ENCODE measurements at regions not wholly inside any gene's neighbourhood (a gene's known extent, or its start where the extent isn't known, plus 50 kb on each side); places are given as distances from the start of the nearest gene placed in this dataset.
"Not testable (repeated sequence)": the region's sequence is repeated elsewhere in the genome, so short reads cannot be mapped to it uniquely, and the experiment has no call there.

GRCh38 chr3:153783741-153784480 is 337.3 kb upstream of the ARHGEF26 start:
- no peak for DNase-seq
- TF ChIP-seq GATA1 (IDR thresholded peaks at IDR 0.05; ENCODE audit: low read depth, low read length): no peak

DNA sequence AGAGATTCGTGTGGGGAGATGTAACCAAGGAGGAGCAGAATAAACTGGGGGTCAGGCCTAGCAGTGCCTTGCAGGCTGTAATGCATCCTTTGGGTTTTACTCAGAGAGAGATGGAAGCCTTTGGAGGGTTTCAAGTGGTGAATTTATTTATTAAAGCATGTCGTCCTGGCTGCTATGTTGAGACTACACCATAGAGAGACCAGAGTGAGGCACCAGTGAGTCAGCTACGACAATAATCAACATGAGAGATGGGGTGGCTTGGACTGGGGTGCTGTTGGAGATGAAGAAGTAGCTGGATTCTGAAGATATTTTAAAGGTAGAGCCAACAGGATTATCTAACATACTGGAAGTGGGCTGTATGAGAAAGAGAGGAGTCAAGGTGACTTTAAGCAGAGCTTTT is 335.3 kb upstream of the ARHGEF26 start:
- DNase-seq: no peak
- TF ChIP-seq GATA1 (IDR thresholded peaks at IDR 0.05; ENCODE audit: low read depth, low read length): no peak
- TF ChIP-seq POLR2A (IDR thresholded peaks at IDR 0.05; ENCODE audit: low read length): no peak

- no peak for TF ChIP-seq POLR2A (IDR thresholded peaks at IDR 0.05; ENCODE audit: low read length)
- no peak for TF ChIP-seq GATA1 (IDR thresholded peaks at IDR 0.05; ENCODE audit: low read depth, low read length)
- no peak for DNase-seq
These were observed 331.8 kb upstream of the ARHGEF26 start for GRCh38 chr3:153789380-153789779.

- DNase-seq: not testable (repeated sequence)
These were observed 324.1 kb upstream of the ARHGEF26 start for GRCh38 chr3:153797056-153797455.

DNA sequence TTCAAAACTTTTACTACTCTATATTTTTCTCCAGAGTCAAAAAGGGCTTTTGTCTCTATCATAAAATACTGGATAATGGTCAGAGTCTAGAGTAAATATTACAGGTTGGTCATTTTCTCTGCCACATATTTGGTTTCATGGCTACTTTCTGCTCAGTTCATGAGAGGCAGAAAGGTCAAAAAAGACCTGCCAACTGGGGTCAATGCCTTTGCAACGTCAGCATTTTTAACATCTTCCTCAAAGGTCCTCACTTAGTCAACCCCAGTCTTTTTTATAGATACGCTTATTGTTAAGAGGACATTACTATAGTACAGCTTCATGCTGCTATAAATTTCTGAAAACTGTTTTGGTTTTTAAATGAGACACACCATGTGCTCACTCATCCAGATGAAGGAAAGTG is 312.1 kb upstream of the ARHGEF26 start:
- no peak for DNase-seq
- TF ChIP-seq POLR2A (IDR thresholded peaks at IDR 0.05; ENCODE audit: low read length) (no peak), GATA1 (IDR thresholded peaks at IDR 0.05; ENCODE audit: low read depth, low read length) (no peak)

- DNase-seq: no peak
- no peak for TF ChIP-seq POLR2A (IDR thresholded peaks at IDR 0.05; ENCODE audit: low read length)
- TF ChIP-seq GATA1 (IDR thresholded peaks at IDR 0.05; ENCODE audit: low read depth, low read length): no peak
These were observed 302.9 kb upstream of the ARHGEF26 start for GRCh38 chr3:153818338-153818737.

DNA sequence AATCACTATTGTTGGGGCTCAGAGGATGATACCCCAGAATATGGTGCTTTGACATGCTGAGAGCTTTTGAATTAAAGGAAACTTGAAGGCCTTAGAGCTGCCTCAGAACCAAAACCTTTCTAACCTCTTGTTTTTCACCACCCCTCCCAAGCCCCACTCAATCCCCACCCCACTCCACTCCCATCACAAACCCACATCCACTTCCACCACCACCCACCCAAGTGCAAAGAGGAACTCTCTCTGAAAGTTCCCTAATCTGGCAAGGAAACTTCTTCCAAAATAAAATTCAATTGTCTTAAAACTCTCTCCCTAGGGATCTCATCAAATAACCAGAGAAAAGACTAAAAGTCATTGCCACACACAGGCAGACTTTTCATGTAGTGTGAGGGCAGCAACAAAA is 301.2 kb upstream of the ARHGEF26 start:
- no peak for DNase-seq
- TF ChIP-seq GATA1 (IDR thresholded peaks at IDR 0.05; ENCODE audit: low read depth, low read length) (no peak), POLR2A (IDR thresholded peaks at IDR 0.05; ENCODE audit: low read length) (no peak)

- not testable (repeated sequence) for DNase-seq
These were observed 292.8 kb upstream of the ARHGEF26 start for GRCh38 chr3:153828346-153828745.

DNA sequence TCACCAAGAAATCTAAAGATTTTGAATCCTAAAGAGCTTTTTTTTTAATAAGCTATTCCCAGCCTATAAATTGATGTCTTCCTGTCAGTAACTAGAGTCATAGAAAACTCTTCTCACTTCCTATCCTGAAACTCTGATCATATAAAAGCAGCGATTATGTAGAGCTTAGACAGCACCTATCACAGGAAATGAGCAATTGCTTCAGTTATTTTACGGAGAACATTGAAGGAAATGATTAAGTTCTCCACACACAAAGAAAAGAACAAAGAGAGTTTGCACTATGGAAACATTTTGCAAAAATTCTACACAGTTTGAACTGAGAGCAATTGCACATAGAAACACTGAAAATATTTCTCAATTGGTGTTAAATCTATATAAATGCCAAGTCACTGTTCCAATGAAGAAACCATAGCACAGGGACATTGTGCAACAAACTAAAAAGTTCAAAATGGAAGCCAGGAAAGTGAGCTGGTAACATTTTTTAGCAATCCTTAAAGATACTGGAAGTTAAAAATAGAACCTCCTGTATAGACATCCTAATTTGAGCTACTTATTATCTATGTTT is 291.5 kb upstream of the ARHGEF26 start:
- no peak for DNase-seq

GRCh38 chr3:153830552-153830951 is 290.6 kb upstream of the ARHGEF26 start:
- TF ChIP-seq POLR2A (IDR thresholded peaks at IDR 0.05; ENCODE audit: low read length): no peak
- no peak for TF ChIP-seq GATA1 (IDR thresholded peaks at IDR 0.05; ENCODE audit: low read depth, low read length)
- DNase-seq: no peak

More for the DNA sequence above, 291.5 kb upstream of the ARHGEF26 start:
- TF ChIP-seq POLR2A (IDR thresholded peaks at IDR 0.05; ENCODE audit: low read length) (no peak), GATA1 (IDR thresholded peaks at IDR 0.05; ENCODE audit: low read depth, low read length) (no peak)

DNA sequence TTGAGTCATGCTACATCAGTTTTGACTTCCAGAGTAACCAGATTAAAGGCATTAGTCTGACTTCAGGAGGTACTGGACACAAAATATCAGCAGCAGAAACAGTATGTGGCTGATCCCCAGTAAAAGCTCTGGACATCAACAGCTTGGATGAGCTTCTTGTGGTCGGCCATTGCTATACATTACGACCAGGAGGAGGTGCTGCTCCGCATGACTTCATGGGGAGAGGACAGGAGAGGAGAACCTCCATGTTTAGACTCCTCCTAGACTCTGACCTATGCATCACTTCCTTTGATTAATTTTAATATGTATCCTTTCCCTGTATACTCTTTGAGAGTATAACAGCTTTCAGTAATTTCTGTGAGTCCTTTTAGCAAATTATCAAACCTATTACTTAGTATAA is 285.6 kb upstream of the ARHGEF26 start:
- peak; percentile 4 to 12 for DNase-seq
- TF ChIP-seq POLR2A (IDR thresholded peaks at IDR 0.05; ENCODE audit: low read length): no peak
- no peak for TF ChIP-seq GATA1 (IDR thresholded peaks at IDR 0.05; ENCODE audit: low read depth, low read length)

GRCh38 chr3:153840487-153840886 is 280.7 kb upstream of the ARHGEF26 start:
- TF ChIP-seq GATA1 (IDR thresholded peaks at IDR 0.05; ENCODE audit: low read depth, low read length) (no peak), POLR2A (IDR thresholded peaks at IDR 0.05; ENCODE audit: low read length) (no peak)
- DNase-seq: no peak

DNA sequence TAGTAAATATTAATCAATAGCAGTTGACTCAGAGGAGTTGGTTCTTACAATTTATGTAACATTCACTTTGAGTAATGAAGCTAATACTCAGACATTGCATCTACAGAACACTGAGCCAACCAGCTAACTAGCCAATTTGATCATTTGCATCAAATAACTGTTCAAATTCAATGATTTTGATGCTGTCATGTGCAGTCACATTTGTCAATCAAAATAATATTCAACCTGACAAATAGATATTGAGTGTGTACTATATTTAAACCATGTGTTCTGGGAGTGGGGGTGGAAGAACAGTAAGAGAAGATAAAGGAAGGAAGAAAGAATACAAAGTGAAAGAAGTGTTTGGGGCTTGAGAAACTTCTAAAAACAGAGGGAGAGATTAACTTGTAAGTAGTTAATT is 277.2 kb upstream of the ARHGEF26 start:
- TF ChIP-seq GATA1 (IDR thresholded peaks at IDR 0.05; ENCODE audit: low read depth, low read length) (no peak), POLR2A (IDR thresholded peaks at IDR 0.05; ENCODE audit: low read length) (no peak)
- DNase-seq: no peak

DNA sequence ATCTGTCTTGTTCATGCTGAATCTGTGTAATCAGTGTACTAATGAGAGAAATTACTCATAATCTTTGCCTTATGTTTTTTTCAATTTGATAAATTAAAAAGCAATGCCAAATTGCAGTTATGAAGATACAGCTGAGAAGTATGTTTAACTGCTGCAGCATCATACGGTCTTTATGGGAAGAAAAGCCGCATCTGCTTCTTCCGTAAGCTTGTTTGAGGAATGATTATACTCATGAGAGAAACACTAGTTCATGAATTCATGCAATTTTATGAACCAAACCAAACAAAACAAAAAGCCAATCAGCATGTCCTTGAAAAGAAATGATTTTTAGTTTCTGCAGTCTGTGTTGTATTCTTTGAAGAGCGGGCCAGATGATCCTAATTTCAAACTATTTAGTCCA is 275.9 kb upstream of the ARHGEF26 start:
- no peak for DNase-seq
- TF ChIP-seq GATA1 (IDR thresholded peaks at IDR 0.05; ENCODE audit: low read depth, low read length) (no peak), POLR2A (IDR thresholded peaks at IDR 0.05; ENCODE audit: low read length) (no peak)

DNA sequence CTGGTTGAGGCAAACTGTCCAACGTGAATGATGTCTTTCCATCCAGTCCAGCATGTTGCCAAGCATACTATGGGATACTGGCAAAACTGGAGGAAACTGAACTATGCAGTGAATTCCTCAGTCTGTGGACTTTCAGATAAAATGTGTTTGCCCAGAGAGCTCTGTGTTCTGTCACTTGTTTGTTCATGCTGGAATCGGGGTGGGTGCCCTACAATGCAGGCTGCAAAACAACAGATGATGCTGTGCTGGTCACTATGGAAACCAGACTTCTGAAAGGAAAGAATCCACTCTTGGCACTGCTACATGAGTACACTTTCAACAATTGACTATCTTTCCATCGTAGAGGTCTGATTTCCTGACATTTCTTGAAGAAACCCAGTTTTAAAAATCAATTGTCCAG is 272.5 kb upstream of the ARHGEF26 start:
- DNase-seq: no peak
- TF ChIP-seq POLR2A (IDR thresholded peaks at IDR 0.05; ENCODE audit: low read length) (no peak), GATA1 (IDR thresholded peaks at IDR 0.05; ENCODE audit: low read depth, low read length) (no peak)
